GM23248 (cell line): ENCODE measurements at regions not wholly inside any gene's neighbourhood (a gene's known extent, or its start where the extent isn't known, plus 50 kb on each side); places are given as distances from the start of the nearest gene placed in this dataset.

Experiments
- DNase-seq: peaks from one replicate; pipeline ENCODE4 v3.0.0-alpha.2; 2015
- H2AFZ ChIP-seq: fragments of 200-600 bp; sonication (generic); 2 replicates; pipeline ENCODE4 v1.6.1; 2016; ENCODE audit warnings: antibody characterized with exemption
- H3F3A ChIP-seq: fragments of 200-600 bp; sonication (generic); 2 replicates; pipeline ENCODE4 v1.6.1; 2016; ENCODE audit warnings: mild to moderate bottlenecking, antibody characterized with exemption, mixed run types; ENCODE audit not compliant: insufficient read depth
- H3K27ac ChIP-seq: fragments of 200-600 bp; sonication (generic); 2 replicates; pipeline ENCODE4 v1.5.1; 2016; ENCODE audit warnings: mild to moderate bottlenecking
- H3K27me3 ChIP-seq: fragments of 200-600 bp; sonication (generic); replicated peaks from 2 replicates; pipeline ENCODE4 v1.6.1; 2016; ENCODE audit warnings: mild to moderate bottlenecking; ENCODE audit not compliant: insufficient read depth
- H3K36me3 ChIP-seq: fragments of 200-600 bp; sonication (generic); 2 replicates; pipeline ENCODE4 v1.6.1; 2016; ENCODE audit warnings: low read depth, mild to moderate bottlenecking
- H3K4me1 ChIP-seq: fragments of 200-600 bp; sonication (generic); 2 replicates; pipeline ENCODE4 v1.6.1; 2016; ENCODE audit warnings: mild to moderate bottlenecking; ENCODE audit not compliant: insufficient read depth
- H3K4me2 ChIP-seq: fragments of 200-600 bp; sonication (generic); one replicate; pipeline ENCODE4 v1.6.1; 2016; ENCODE audit warnings: mild to moderate bottlenecking; ENCODE audit not compliant: unreplicated experiment
- H3K4me3 ChIP-seq: fragments of 200-600 bp; sonication (generic); 2 replicates; pipeline ENCODE4 v1.5.1; 2016; ENCODE audit warnings: mild to moderate bottlenecking
- H3K79me2 ChIP-seq: fragments of 200-600 bp; sonication (generic); 2 replicates; pipeline ENCODE4 v1.6.1; 2016; ENCODE audit warnings: mild to moderate bottlenecking; ENCODE audit not compliant: insufficient read depth
- H3K9ac ChIP-seq: fragments of 200-600 bp; sonication (generic); 2 replicates; pipeline ENCODE4 v1.6.1; 2016; ENCODE audit warnings: mild to moderate bottlenecking
- H3K9me2 ChIP-seq: fragments of 200-600 bp; sonication (generic); 2 replicates; pipeline ENCODE4 v1.6.1; 2016; ENCODE audit warnings: mixed run types, mild to moderate bottlenecking, moderate library complexity; ENCODE audit not compliant: insufficient read depth
- H3K9me3 ChIP-seq: fragments of 200-600 bp; sonication (generic); one replicate; pipeline ENCODE4 v1.6.1; 2017; ENCODE audit warnings: low read depth
- H4K20me1 ChIP-seq: fragments of 200-600 bp; sonication (generic); 2 replicates; pipeline ENCODE4 v1.6.0; 2016; ENCODE audit not compliant: insufficient read depth
- EZH2 ChIP-seq: fragments of 200-600 bp; sonication (generic); IDR thresholded peaks from 2 replicates; pipeline ENCODE4 v1.6.1; 2018; ENCODE audit warnings: antibody characterized with exemption, mild to moderate bottlenecking; ENCODE audit not compliant: insufficient read depth, poor library complexity, severe bottlenecking
- EZH2phosphoT487 ChIP-seq: fragments of 200-600 bp; sonication (generic); IDR thresholded peaks from 2 replicates; pipeline ENCODE4 v1.6.1; 2018; ENCODE audit warnings: antibody characterized with exemption, moderate library complexity, mild to moderate bottlenecking, low read depth; ENCODE audit not compliant: insufficient read depth
- WGBS, 2 experiments: methylation state at CpG; one replicate each; pipeline ENCODE4 v1.1.6; 2015 to 2017; ENCODE audit warnings: low lambda C conversion rate in 2 of 2, low coverage in 1 of 2; ENCODE audit errors: missing lambda C conversion rate in 2 of 2; 5-methylcytosine and 5-hydroxymethylcytosine counted together
- in situ Hi-C: fragments of 300-500 bp; cut with MboI; formaldehyde crosslinking; loops from 2 replicates; pipeline ENCODE4 v1.15.0; 2020

DNA sequence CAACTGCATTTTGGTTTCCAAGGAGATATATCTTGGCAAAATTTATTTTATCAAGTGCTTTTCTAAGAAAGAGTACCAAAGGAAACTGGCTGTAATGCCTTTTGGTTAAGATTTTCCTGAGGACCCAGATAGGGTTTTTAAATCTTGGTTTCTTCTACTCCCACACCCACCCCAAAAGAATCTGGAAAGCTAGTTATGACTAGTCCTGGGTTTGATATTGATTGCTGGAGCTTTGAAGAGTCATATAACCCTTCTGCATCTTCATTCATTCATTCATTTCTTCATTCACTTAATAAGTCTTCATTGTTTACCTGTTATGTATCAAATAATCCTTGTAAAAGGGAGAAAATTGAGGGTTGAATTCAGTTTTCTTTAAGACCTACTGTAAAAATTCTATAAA, 425.2 kb downstream of the PCNX1 start:
- Histone ChIP-seq H3K4me3 (no peak overlapping the region), H3K4me1 (peaks cover 22% of the 10 kb centered on the region), H3K27ac (no peak overlapping the region), H3K4me2 (no peak overlapping the region), H3K79me2 (peaks cover 100% of the 10 kb centered on the region), H4K20me1 (0 out of 2 replicates have a peak, but pooled peaks cover 4% of the 10 kb centered on the region), H3K9ac (no peak overlapping the region), H2AFZ (no peak overlapping the region), H3K36me3 (0 out of 2 replicates have a peak, but pooled peaks cover 11% of the 10 kb centered on the region), H3F3A (no peaks in the 10 kb centered on the region), H3K27me3 (no peaks in the 10 kb centered on the region), H3K9me2 (no peaks in the 10 kb centered on the region; the same call in 1 of the 2 replicates), H3K9me3 (no peaks in the 10 kb centered on the region)
- TF ChIP-seq EZH2, result no peak
- no peak for TF ChIP-seq EZH2phosphoT487
- in situ Hi-C loops, result no loop called here
- DNase-seq, result no peak

DNA sequence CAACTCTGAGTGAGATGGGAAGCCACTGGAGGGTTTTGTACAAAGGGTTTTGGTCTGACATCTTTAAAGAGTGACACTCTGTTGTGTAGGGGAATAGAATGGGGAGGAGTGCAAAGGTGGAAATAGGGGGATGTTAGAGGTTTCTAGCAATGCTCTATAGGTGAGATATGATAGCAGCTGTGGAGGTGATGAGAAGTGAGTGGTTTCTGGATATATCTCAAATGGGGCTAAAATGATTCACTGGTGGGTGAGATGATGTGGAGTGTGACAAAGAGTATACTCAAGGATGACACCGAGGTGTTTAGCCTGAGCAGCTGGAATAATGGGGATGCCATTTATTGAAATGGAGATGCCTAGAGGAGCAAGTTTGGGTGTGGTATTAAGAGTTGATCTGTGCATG, 426.4 kb downstream of the PCNX1 start:
- Histone ChIP-seq H4K20me1 (0 out of 2 replicates have a peak, but pooled peaks cover 4% of the 10 kb centered on the region), H3K4me1 (peaks cover 11% of the 10 kb centered on the region), H3K9ac (no peak overlapping the region), H3K36me3 (0 out of 2 replicates have a peak, but pooled peaks cover 11% of the 10 kb centered on the region), H3K9me2 (no peaks in the 10 kb centered on the region; the same call in 1 of the 2 replicates), H3K79me2 (peaks cover 100% of the 10 kb centered on the region), H3K4me2 (no peak overlapping the region), H3F3A (no peaks in the 10 kb centered on the region), H3K27ac (no peak overlapping the region), H3K27me3 (no peaks in the 10 kb centered on the region), H2AFZ (no peak overlapping the region), H3K4me3 (no peak overlapping the region), H3K9me3 (no peaks in the 10 kb centered on the region)
- no peak for TF ChIP-seq EZH2phosphoT487
- WGBS, 2 experiments, result 33 to 49% methylated on average over 1 of the region's 1 CpG
- in situ Hi-C loops, result no loop called here
- DNase-seq, result no peak

DNA sequence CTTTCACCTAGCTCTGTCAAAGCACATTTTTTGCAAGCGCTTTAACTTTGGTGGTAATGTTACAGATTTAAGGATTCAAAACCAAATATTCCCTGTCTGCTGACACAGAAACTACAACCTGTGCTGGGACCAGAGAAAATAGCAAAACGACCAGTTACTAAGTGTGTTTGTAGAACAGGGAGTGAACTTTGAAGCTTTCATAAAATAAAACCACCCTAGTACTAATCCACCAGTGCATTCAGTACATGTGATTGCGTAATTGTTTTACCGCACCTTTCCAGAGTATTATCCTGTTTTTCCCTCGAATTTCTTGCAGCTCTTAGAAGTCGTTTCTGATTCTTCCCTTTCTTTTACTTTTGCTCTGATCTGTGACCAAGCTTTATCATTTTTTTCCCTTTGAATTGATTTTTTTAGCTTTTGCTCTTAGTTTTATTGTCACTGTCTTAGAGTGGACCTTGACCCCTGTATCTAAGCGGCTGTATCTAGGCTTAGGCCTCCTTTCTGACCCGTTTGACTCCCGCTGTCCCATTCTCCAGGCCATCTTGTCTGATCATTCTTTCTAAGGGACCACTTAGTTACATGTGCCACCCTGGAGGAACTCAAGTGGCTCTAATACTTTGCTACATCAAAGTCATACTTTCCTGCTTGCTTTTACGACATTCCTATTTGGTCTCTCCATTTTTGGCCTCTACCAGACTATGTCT, 429.4 kb downstream of the PCNX1 start:
- no peaks in the 10 kb centered on the region for H3K9me3 ChIP-seq
- H3K9ac ChIP-seq, result no peak overlapping the region
- WGBS, 2 experiments, result 91 to 92% methylated on average over 10 of the region's 10 CpGs
- peaks cover 13% of the 10 kb centered on the region; the same call in 1 of the 2 replicates for H4K20me1 ChIP-seq
- H3K79me2 ChIP-seq, result peaks cover 100% of the 10 kb centered on the region
- no peak overlapping the region for H2AFZ ChIP-seq
- 0 out of 2 replicates have a peak, but pooled peaks cover 3% of the 10 kb centered on the region for H3K36me3 ChIP-seq
- no peak for DNase-seq
- H3K27me3 ChIP-seq, result no peaks in the 10 kb centered on the region
- no peaks in the 10 kb centered on the region; the same call in 1 of the 2 replicates for H3K9me2 ChIP-seq
- in situ Hi-C loops, result no loop called here
- no peak for TF ChIP-seq EZH2
- no peak for TF ChIP-seq EZH2phosphoT487
- H3K4me3 ChIP-seq, result no peak overlapping the region
- H3K4me2 ChIP-seq, result no peak overlapping the region
- H3K4me1 ChIP-seq, result 0 out of 2 replicates have a peak, but pooled peaks cover 3% of the 10 kb centered on the region
- H3K27ac ChIP-seq, result no peak overlapping the region
- no peaks in the 10 kb centered on the region for H3F3A ChIP-seq

- no peaks in the 10 kb centered on the region; the same call in 1 of the 2 replicates for H3F3A ChIP-seq
- 0 out of 2 replicates have a peak, but pooled peaks cover 3% of the 10 kb centered on the region for H3K36me3 ChIP-seq
- WGBS, 2 experiments, result 95 to 99% methylated on average over 4 of the region's 4 CpGs
- no peak overlapping the region for H3K27ac ChIP-seq
- TF ChIP-seq EZH2 (no peak), EZH2phosphoT487 (no peak)
- no peak overlapping the region for H2AFZ ChIP-seq
- H3K27me3 ChIP-seq, result no peaks in the 10 kb centered on the region
- H3K79me2 ChIP-seq, result peaks cover 100% of the 10 kb centered on the region
- no peak for DNase-seq
- H3K9me2 ChIP-seq, result peaks cover under 1% of the 10 kb centered on the region
- H3K4me3 ChIP-seq, result no peak overlapping the region
- H4K20me1 ChIP-seq, result peaks cover 9% of the 10 kb centered on the region; the same call in 1 of the 2 replicates
- no peak overlapping the region for H3K9ac ChIP-seq
- no peak overlapping the region for H3K4me2 ChIP-seq
- H3K9me3 ChIP-seq, result no peaks in the 10 kb centered on the region
- in situ Hi-C loops, result no loop called here
- H3K4me1 ChIP-seq, result no peaks in the 10 kb centered on the region
Measured at GRCh38 chr14:71338153-71338552, 430.9 kb downstream of the PCNX1 start.
